Ectodermal cell (in vitro differentiated cells): ENCODE measurements at regions not wholly inside any gene's neighbourhood (a gene's known extent, or its start where the extent isn't known, plus 50 kb on each side); places are given as distances from the start of the nearest gene placed in this dataset.

ENCODE experiments used
- H3K27ac ChIP-seq: 2 replicates; pipeline ENCODE4 v1.7.0; 2013; ENCODE audit warnings: mild to moderate bottlenecking, low read depth, low read length; ENCODE audit not compliant: insufficient read depth, poor library complexity, severe bottlenecking
- H3K27me3 ChIP-seq: 2 replicates; pipeline ENCODE4 v1.7.0; 2013; ENCODE audit warnings: mild to moderate bottlenecking, low read length; ENCODE audit not compliant: insufficient read depth, control insufficient read depth, poor library complexity, severe bottlenecking
- H3K36me3 ChIP-seq: one replicate; pipeline ENCODE4 v1.7.0; 2013; ENCODE audit warnings: low read length; ENCODE audit not compliant: control insufficient read depth, insufficient read depth
- H3K4me1 ChIP-seq: one replicate; pipeline ENCODE4 v1.7.0; 2013; ENCODE audit warnings: low read length; ENCODE audit not compliant: control insufficient read depth, insufficient read depth
- H3K4me3 ChIP-seq: 2 replicates; pipeline ENCODE4 v1.7.0; 2013; ENCODE audit warnings: low read depth, low read length, control low read depth; ENCODE audit not compliant: insufficient read depth
- H3K9me3 ChIP-seq: 2 replicates; pipeline ENCODE4 v1.7.0; 2013; ENCODE audit warnings: mild to moderate bottlenecking, low read length, moderate library complexity; ENCODE audit not compliant: control insufficient read depth
- WGBS, 2 experiments: methylation state at CpG; one replicate each; pipeline ENCODE4 v1.1.7; 2013; ENCODE audit warnings: missing lambda C conversion rate in 2 of 2; 5-methylcytosine and 5-hydroxymethylcytosine counted together

DNA sequence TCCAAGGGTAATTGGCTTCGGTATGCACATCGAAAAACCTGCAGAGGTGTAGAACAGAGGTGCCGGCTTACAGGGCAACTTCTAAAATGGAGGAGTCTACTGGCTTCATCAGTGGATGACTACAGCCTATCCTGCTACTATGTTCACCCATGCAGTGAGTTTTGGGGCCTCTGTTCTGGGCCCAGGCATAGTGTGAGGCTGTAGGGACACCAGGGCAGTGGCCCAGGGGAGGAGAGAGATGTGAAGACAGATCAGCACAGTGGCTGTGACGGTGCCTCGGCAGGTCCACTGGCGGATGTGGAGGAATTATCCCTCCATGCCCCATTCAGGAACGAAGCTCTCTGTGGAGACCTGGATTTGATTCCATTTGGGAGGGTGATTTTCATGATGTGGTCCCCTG, 235.3 kb upstream of the MKI67 start:
- H3K9me3 ChIP-seq, result no peaks in the 10 kb centered on the region
- H3K36me3 ChIP-seq, result no peaks in the 10 kb centered on the region
- H3K4me1 ChIP-seq, result no peaks in the 10 kb centered on the region
- no peak overlapping the region for H3K27ac ChIP-seq
- no peak overlapping the region for H3K4me3 ChIP-seq
- H3K27me3 ChIP-seq, result no peaks in the 10 kb centered on the region
- WGBS, 2 experiments, result 91 to 95% methylated on average over 7 of the region's 7 CpGs

DNA sequence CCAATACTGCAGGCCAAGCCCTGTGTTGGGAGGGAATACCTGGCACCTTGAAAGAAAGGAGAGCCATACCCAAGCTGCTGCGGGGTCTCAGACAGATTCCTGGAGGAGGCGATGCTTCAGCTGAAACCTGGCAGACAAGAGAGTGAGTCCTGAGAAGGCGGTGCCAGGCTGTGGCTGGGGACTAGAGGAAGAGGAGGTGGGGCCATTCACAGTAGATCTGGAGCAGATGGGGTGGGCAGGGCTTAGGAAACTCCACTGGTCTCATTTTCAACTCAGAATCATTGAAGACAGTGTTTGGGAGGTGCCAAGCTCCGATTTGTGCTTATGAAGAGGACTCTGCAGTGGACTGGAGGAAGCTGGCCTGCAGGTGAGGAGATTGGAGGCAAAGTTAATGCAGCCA, 236.3 kb upstream of the MKI67 start:
- H3K4me1 ChIP-seq, result no peaks in the 10 kb centered on the region
- H3K36me3 ChIP-seq, result no peaks in the 10 kb centered on the region
- H3K27ac ChIP-seq, result no peak overlapping the region
- H3K4me3 ChIP-seq, result no peak overlapping the region
- no peaks in the 10 kb centered on the region for H3K9me3 ChIP-seq
- no peaks in the 10 kb centered on the region for H3K27me3 ChIP-seq
- WGBS, 2 experiments, result 83% methylated on average over 4 of the region's 4 CpGs

DNA sequence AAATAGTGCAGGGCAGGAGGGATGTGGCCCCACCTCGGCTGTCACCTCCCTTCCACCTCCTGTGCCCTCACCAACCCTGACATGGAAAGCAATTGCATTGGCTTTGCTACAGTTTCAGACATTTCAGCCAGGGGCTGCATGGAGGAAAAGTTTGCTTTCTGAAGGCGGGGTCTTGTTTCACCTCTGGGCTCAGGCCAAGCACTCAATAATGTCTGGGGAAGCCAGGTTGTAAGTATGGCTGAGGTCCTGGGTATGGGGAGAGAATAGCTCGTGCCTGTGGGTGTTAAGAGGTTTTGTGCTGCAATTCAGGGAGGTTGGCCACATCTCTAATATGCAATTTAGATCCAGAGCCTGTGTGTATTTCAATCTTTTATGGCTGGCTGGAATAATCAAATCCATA, 238.4 kb upstream of the MKI67 start:
- no peaks in the 10 kb centered on the region for H3K4me1 ChIP-seq
- no peak overlapping the region for H3K4me3 ChIP-seq
- no peak overlapping the region for H3K27ac ChIP-seq
- H3K36me3 ChIP-seq, result no peaks in the 10 kb centered on the region
- no peaks in the 10 kb centered on the region for H3K9me3 ChIP-seq
- 71 to 86% methylated on average over 3 of the region's 3 CpGs for WGBS, 2 experiments
- no peaks in the 10 kb centered on the region for H3K27me3 ChIP-seq

DNA sequence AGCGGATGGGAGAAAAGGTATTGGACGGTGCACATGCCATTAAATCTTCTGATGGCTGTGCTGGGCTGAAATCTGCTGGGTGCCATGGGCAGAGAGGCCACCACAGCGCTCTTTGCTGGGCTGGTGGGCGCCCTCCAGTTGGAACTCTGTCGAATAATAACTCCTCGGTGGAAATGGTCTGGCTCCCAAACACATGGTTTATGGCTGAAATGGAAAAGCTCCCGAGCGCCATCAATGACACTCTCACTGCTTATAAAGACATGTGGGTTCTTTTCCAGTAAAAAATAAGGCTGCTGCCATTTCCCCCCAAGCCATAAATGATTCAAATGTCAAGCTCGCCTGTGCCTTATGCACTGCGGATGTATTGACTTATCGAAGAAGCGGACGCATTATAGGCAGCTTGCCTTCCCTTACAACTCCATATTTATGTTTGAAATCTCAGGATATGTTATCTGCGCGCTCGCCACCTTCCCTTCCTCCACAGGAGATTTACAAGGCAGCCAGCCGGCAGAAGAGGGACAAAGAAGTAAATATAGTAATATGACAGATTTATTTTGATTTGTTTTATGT, 239.0 kb upstream of the MKI67 start:
- H3K4me3 ChIP-seq, result no peak overlapping the region
- no peaks in the 10 kb centered on the region for H3K9me3 ChIP-seq
- H3K4me1 ChIP-seq, result no peaks in the 10 kb centered on the region
- no peaks in the 10 kb centered on the region for H3K27me3 ChIP-seq
- 95 to 96% methylated on average over 16 to 17 of the region's 17 CpGs for WGBS, 2 experiments
- no peaks in the 10 kb centered on the region for H3K36me3 ChIP-seq
- H3K27ac ChIP-seq, result no peak overlapping the region

DNA sequence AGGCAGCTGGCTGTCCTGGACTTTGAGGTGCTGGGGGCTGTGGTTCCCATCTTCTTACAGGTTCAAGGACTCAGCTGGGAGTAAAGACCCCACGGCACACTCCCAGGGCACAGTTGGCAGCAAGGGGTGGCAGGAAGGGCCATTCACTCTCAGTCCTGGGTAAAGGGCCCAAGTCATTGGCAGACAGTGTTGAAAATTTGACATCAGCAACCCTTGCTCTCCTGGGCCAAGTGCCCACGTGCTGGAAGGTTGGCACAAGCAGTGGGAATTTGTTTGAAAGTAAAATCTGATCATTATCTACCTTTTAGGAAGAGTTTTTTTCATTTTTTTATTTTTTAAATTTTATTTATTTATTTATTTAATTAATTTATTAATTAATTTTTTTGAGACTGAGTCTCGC, 241.6 kb upstream of the MKI67 start:
- Histone ChIP-seq H3K36me3 (no peaks in the 10 kb centered on the region), H3K4me3 (no peak overlapping the region), H3K27me3 (no peaks in the 10 kb centered on the region), H3K4me1 (no peaks in the 10 kb centered on the region), H3K9me3 (no peaks in the 10 kb centered on the region), H3K27ac (no peak overlapping the region)
- WGBS, 2 experiments, result 89 to 90% methylated on average over 3 of the region's 3 CpGs

DNA sequence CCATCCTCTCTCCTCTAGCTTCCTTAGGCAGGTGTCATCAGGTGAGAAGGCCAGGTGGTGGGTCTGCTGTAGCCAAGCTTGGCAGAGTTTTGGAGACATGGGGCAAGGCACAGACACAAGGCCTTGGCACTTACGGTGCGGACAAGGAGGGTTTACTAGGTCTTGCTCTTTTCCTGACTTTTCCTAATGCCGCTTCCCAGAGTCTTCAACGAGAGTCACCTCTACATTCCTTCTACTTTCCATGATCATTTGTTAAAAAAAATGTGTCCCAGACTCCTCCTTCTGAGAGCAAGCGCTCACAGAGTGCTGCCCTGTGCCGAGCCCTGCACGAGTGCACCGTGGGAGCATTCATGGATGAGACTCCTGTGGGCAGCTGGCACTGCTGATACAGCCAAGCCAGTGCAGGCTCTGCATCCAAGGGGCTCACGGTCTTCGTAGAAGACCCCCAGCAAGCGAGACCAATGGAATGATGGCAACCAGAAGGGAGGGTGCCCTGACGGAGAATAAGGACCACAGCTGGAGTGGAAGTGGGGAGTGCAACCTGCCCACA, 243.0 kb upstream of the MKI67 start:
- Histone ChIP-seq H3K27me3 (no peaks in the 10 kb centered on the region), H3K9me3 (no peaks in the 10 kb centered on the region), H3K27ac (no peak overlapping the region), H3K36me3 (no peaks in the 10 kb centered on the region), H3K4me1 (no peaks in the 10 kb centered on the region), H3K4me3 (no peak overlapping the region)
- 93 to 94% methylated on average over 12 of the region's 12 CpGs for WGBS, 2 experiments

DNA sequence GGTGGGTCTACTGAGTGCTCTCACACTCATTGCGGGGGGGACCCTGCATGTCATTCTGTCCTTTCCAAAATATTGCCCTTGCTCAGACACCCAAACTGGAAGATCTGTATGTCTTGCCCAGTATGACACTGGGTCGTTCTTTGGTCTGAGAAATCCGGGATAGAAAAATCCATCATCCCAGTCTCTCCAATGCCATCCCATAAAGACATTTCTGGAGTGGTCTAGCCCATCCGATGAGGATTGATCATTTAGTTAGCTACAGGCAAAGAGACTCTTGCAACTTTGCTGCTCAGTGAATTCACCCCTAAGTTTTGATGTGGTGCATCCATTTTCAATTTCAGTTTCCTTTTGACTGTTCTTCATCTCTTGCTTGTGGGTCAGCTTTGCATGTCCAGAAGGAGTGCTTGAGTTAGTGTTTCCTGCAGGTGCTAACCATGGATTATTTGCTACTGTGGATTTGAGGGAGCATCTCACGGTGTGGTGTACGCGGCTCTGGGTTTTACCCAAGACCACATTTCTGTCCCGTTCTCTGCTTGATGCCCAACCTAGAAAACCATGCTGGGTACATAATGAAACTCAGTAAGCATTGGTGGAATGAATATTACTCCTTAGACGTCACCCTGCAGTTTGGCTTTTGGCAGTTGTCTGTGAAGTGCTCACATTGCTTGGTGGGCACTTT, 247.0 kb upstream of the MKI67 start:
- Histone ChIP-seq H3K4me1 (no peaks in the 10 kb centered on the region), H3K27me3 (no peaks in the 10 kb centered on the region), H3K27ac (no peak overlapping the region), H3K4me3 (no peak overlapping the region), H3K36me3 (no peaks in the 10 kb centered on the region), H3K9me3 (no peaks in the 10 kb centered on the region)
- WGBS, 2 experiments, result 95 to 96% methylated on average over 9 of the region's 9 CpGs

DNA sequence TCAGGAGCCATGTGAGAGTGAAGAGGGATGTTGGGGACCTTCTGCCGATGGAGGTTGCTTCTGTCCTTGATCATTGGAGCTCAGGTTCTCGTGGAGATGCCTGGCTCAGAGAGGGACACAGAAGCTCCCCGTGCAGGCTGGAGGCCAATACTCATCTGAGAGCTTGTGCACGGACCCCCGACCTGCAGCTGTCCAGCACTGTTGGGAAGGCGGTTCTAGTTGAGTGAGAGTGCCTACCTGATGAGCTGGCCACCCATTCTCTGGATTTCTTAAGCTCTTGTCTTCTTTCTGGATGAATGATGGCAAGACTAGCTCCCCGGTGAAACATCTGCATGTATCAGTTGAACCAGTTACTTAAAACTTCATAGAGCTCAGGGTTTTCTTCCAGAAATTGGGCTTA, 247.6 kb upstream of the MKI67 start:
- no peaks in the 10 kb centered on the region for H3K4me1 ChIP-seq
- no peak overlapping the region for H3K4me3 ChIP-seq
- WGBS, 2 experiments, result 93 to 95% methylated on average over 7 of the region's 7 CpGs
- H3K9me3 ChIP-seq, result no peaks in the 10 kb centered on the region
- H3K36me3 ChIP-seq, result no peaks in the 10 kb centered on the region
- no peaks in the 10 kb centered on the region for H3K27me3 ChIP-seq
- no peak overlapping the region for H3K27ac ChIP-seq

DNA sequence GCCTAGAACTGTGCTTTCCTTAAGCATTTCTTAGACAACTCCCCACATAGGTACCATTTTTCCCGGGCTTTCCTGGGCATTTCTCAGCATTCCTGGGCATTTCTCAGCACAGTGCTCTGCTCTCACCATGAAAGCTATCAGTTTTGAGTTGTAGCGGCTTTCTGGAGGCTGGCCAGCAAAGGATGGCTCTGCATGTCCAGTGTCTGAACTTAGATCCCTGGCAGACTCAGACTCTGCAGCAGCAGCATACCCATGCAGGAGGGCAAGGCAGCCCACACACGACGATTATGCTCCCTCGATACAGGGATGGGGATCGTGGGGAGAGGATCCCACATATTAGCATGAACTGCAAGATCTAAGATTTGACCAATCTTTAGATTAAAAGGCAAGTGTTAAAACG, 248.9 kb upstream of the MKI67 start:
- Histone ChIP-seq H3K27me3 (no peaks in the 10 kb centered on the region), H3K4me1 (no peaks in the 10 kb centered on the region), H3K36me3 (no peaks in the 10 kb centered on the region), H3K4me3 (no peak overlapping the region), H3K9me3 (no peaks in the 10 kb centered on the region), H3K27ac (no peak overlapping the region)
- WGBS, 2 experiments, result 88 to 91% methylated on average over 7 of the region's 7 CpGs

DNA sequence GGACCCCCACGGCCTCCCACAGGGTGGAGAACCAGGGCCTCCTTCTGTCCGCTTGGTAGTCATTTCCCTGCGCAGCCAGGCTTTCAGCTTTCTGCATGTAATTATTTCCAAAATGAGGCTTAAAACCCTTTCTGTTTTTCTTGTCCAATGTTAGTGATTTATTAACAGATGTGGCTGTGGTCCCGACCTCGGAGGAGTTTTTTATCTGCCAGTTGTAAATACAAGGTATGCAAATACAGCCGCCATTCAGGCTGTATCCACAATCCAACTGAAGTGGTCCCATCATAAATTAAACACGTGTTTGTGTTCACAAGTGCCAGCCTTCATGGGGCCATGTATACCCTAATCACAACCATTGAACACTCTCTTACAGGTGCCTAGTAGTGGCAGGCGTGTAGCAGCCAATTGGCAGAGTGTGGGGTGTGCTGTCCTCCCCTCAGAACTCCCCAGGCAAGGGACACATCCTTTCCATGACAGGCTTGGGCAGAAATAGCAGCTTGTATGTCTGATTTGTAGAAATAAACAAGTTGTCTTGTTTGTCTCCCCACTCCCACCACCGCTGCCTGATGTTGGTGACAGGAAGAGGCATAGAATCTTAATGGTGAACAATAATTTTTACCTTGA, 251.3 kb upstream of the MKI67 start:
- Histone ChIP-seq H3K4me1 (no peaks in the 10 kb centered on the region), H3K9me3 (no peaks in the 10 kb centered on the region), H3K27ac (no peak overlapping the region), H3K36me3 (no peaks in the 10 kb centered on the region), H3K4me3 (no peak overlapping the region), H3K27me3 (no peaks in the 10 kb centered on the region)
- WGBS, 2 experiments, result 93 to 95% methylated on average over 8 to 9 of the region's 9 CpGs
